Astrocyte (in vitro differentiated cells and primary cell): ENCODE measurements at regions not wholly inside any gene's neighbourhood (a gene's known extent, or its start where the extent isn't known, plus 50 kb on each side); places are given as distances from the start of the nearest gene placed in this dataset.

Source experiments
- DNase-seq: peaks from one replicate; pipeline ENCODE4 v3.0.0-alpha.2; 2010; ENCODE audit warnings: low read depth
- FAIRE-seq: peaks from 2 replicates; lab custom pipeline; 2011; peaks lifted over from hg19 to GRCh38; lab: Jason Lieb, UNC
- H2AFZ ChIP-seq: 2 replicates; pipeline ENCODE4 v1.6.0; 2012; ENCODE audit warnings: low read depth, low read length, inconsistent platforms
- H3K27ac ChIP-seq: 2 replicates; pipeline ENCODE4 v1.5.1; 2011; ENCODE audit warnings: low read depth, low read length, inconsistent platforms
- H3K27me3 ChIP-seq: 2 replicates; pipeline ENCODE4 v1.6.0; 2011; ENCODE audit warnings: low read length, inconsistent platforms; ENCODE audit not compliant: insufficient read depth
- H3K36me3 ChIP-seq: 2 replicates; pipeline ENCODE4 v1.5.1; 2011; ENCODE audit warnings: low read length, inconsistent platforms; ENCODE audit not compliant: insufficient read depth
- H3K4me1 ChIP-seq: 2 replicates; pipeline ENCODE4 v1.5.1; 2011; ENCODE audit warnings: low read length, inconsistent platforms; ENCODE audit not compliant: insufficient read depth
- H3K4me2 ChIP-seq: 2 replicates; pipeline ENCODE4 v1.6.0; 2012; ENCODE audit warnings: low read length, inconsistent platforms
- H3K4me3 ChIP-seq: 2 replicates; pipeline ENCODE4 v1.5.1; 2011; ENCODE audit warnings: low read depth, mild to moderate bottlenecking, low read length, inconsistent platforms; ENCODE audit not compliant: insufficient read depth
- H3K79me2 ChIP-seq: 2 replicates; pipeline ENCODE4 v1.6.0; 2012; ENCODE audit warnings: mild to moderate bottlenecking, low read length, inconsistent platforms; ENCODE audit not compliant: insufficient read depth
- H3K9ac ChIP-seq: 2 replicates; pipeline ENCODE4 v1.6.0; 2012; ENCODE audit warnings: mild to moderate bottlenecking, low read length, inconsistent platforms
- H3K9me3 ChIP-seq: 2 replicates; pipeline ENCODE4 v1.5.1; 2012; ENCODE audit warnings: low read depth, mild to moderate bottlenecking, low read length, inconsistent platforms; ENCODE audit not compliant: insufficient read depth
- H4K20me1 ChIP-seq: 2 replicates; pipeline ENCODE4 v1.6.0; 2012; ENCODE audit warnings: low read length, inconsistent platforms; ENCODE audit not compliant: insufficient read depth
- H3K27ac Mint-ChIP-seq: one replicate; pipeline ENCODE4 v1.8.0; 2021; ENCODE audit warnings: mild to moderate bottlenecking, mixed read lengths; ENCODE audit not compliant: unreplicated experiment
- H3K27me3 Mint-ChIP-seq: one replicate; pipeline ENCODE4 v1.8.0; 2021; ENCODE audit warnings: low read depth, mixed read lengths; ENCODE audit not compliant: unreplicated experiment
- H3K36me3 Mint-ChIP-seq: one replicate; pipeline ENCODE4 v1.8.0; 2021; ENCODE audit warnings: low read depth, mixed read lengths; ENCODE audit not compliant: unreplicated experiment
- H3K4me1 Mint-ChIP-seq: one replicate; pipeline ENCODE4 v1.8.0; 2021; ENCODE audit warnings: low read depth, mixed read lengths; ENCODE audit not compliant: unreplicated experiment
- H3K4me3 Mint-ChIP-seq: one replicate; pipeline ENCODE4 v1.8.0; 2021; ENCODE audit warnings: mild to moderate bottlenecking, moderate library complexity, mixed read lengths; ENCODE audit not compliant: unreplicated experiment
- H3K9me3 Mint-ChIP-seq: one replicate; pipeline ENCODE4 v1.8.0; 2021; ENCODE audit warnings: mild to moderate bottlenecking, mixed read lengths; ENCODE audit not compliant: unreplicated experiment
- CTCF ChIP-seq: IDR thresholded peaks from 2 replicates; pipeline ENCODE4 v1.5.1; 2011; ENCODE audit warnings: low read depth, mild to moderate bottlenecking, inconsistent platforms, low read length, moderate library complexity; ENCODE audit not compliant: insufficient read depth
- EZH2 ChIP-seq: IDR thresholded peaks from 2 replicates; pipeline ENCODE4 v1.6.1; 2012; ENCODE audit warnings: mild to moderate bottlenecking, low read length, inconsistent platforms; ENCODE audit not compliant: insufficient read depth

- no peak overlapping the region for H3K4me3 Mint-ChIP-seq
- Histone ChIP-seq H3K4me3 (no peak overlapping the region), H3K27me3 (peaks cover 3% of the 10 kb centered on the region), H3K4me2 (no peak overlapping the region), H3K27ac (no peak overlapping the region), H2AFZ (no peak overlapping the region), H3K79me2 (no peaks in the 10 kb centered on the region), H3K9ac (no peak overlapping the region), H3K36me3 (no peaks in the 10 kb centered on the region), H3K9me3 (no peaks in the 10 kb centered on the region), H3K4me1 (no peaks in the 10 kb centered on the region), H4K20me1 (no peaks in the 10 kb centered on the region)
- H3K4me1 Mint-ChIP-seq = peaks cover 12% of the 10 kb centered on the region
- H3K27ac Mint-ChIP-seq = no peak overlapping the region
- no peak for TF ChIP-seq EZH2
- TF ChIP-seq CTCF = no peak
- no peaks in the 10 kb centered on the region for H3K36me3 Mint-ChIP-seq
- peaks cover 2% of the 10 kb centered on the region for H3K27me3 Mint-ChIP-seq
- FAIRE-seq (no peak), DNase-seq (no peak)
- peaks cover 4% of the 10 kb centered on the region for H3K9me3 Mint-ChIP-seq
Observed at GRCh38 chr9:87062746-87063145, 115.4 kb upstream of the GAS1 start.

GRCh38 chr9:87063246-87063645 is 115.9 kb upstream of the GAS1 start:
- Histone ChIP-seq H3K4me3 (no peak overlapping the region), H2AFZ (no peak overlapping the region), H3K4me1 (no peaks in the 10 kb centered on the region), H3K27ac (no peak overlapping the region), H4K20me1 (no peaks in the 10 kb centered on the region), H3K36me3 (no peaks in the 10 kb centered on the region), H3K27me3 (peaks cover 3% of the 10 kb centered on the region), H3K4me2 (no peak overlapping the region), H3K9me3 (no peaks in the 10 kb centered on the region), H3K79me2 (no peaks in the 10 kb centered on the region), H3K9ac (no peak overlapping the region)
- DNase-seq (peak; percentile 6), FAIRE-seq (no peak)
- Mint-ChIP-seq H3K4me3 (no peak overlapping the region), H3K9me3 (no peaks in the 10 kb centered on the region), H3K27me3 (peaks cover 2% of the 10 kb centered on the region), H3K4me1 (peaks cover 17% of the 10 kb centered on the region), H3K36me3 (no peaks in the 10 kb centered on the region), H3K27ac (no peak overlapping the region)
- no peak for TF ChIP-seq EZH2
- TF ChIP-seq CTCF = no peak

- Histone ChIP-seq H4K20me1 (no peaks in the 10 kb centered on the region), H3K27ac (no peak overlapping the region), H2AFZ (no peak overlapping the region), H3K9ac (no peak overlapping the region), H3K4me2 (no peak overlapping the region), H3K4me1 (no peaks in the 10 kb centered on the region), H3K79me2 (no peaks in the 10 kb centered on the region), H3K4me3 (no peak overlapping the region), H3K9me3 (no peaks in the 10 kb centered on the region), H3K27me3 (peaks cover 3% of the 10 kb centered on the region), H3K36me3 (no peaks in the 10 kb centered on the region)
- DNase-seq (peak; percentile 62), FAIRE-seq (peak; percentile 67)
- H3K4me1 Mint-ChIP-seq = peaks cover 23% of the 10 kb centered on the region
- peaks cover 2% of the 10 kb centered on the region for H3K27me3 Mint-ChIP-seq
- no peak overlapping the region for H3K27ac Mint-ChIP-seq
- H3K4me3 Mint-ChIP-seq = no peak overlapping the region
- H3K9me3 Mint-ChIP-seq = no peaks in the 10 kb centered on the region
- TF ChIP-seq EZH2 (no peak), CTCF (no peak)
- no peaks in the 10 kb centered on the region for H3K36me3 Mint-ChIP-seq
Observed at GRCh38 chr9:87063871-87064270, 116.6 kb upstream of the GAS1 start.
